ENCODE measurements at regions not wholly inside any gene's neighbourhood (a gene's known extent, or its start where the extent isn't known, plus 50 kb on each side); places are given as distances from the start of the nearest gene placed in this dataset.

- H3K4me3 Mint-ChIP-seq: no peak overlapping the region
- Histone ChIP-seq H3K4me1 (ENCODE audit: insufficient read depth) (peaks cover 7% of the 10 kb centered on the region), H3K27ac (ENCODE audit: low read depth) (no peak overlapping the region), H3K9me2 (ENCODE audit: insufficient read depth) (peaks cover 11% of the 10 kb centered on the region; the same call in 1 of the 2 replicates), H3K4me2 (no peak overlapping the region), H3K79me2 (replicated peaks; ENCODE audit: insufficient read depth) (no peaks in the 10 kb centered on the region), H3K4me3 (no peak overlapping the region), H3K36me3 (ENCODE audit: insufficient read depth) (no peaks in the 10 kb centered on the region), H3F3A (replicated peaks; ENCODE audit: low read depth) (no peaks in the 10 kb centered on the region), H2AFZ (no peak overlapping the region), H3K27me3 (ENCODE audit: insufficient read depth) (no peaks in the 10 kb centered on the region), H4K20me1 (replicated peaks; ENCODE audit: insufficient read depth) (no peaks in the 10 kb centered on the region)
- DNase-seq (ENCODE audit: low spot score): no peak
- no peaks in the 10 kb centered on the region for H3K36me3 Mint-ChIP-seq (ENCODE audit: low read depth)
- peaks cover 5% of the 10 kb centered on the region for H3K27me3 Mint-ChIP-seq (ENCODE audit: insufficient read depth, low read depth, poor library complexity)
- no peak for ATAC-seq
- no peak overlapping the region for H3K27ac Mint-ChIP-seq
- H3K4me1 Mint-ChIP-seq: peaks cover 7% of the 10 kb centered on the region; the same call in 1 of the 3 replicates
- no peak for TF ChIP-seq CREB1 (CRISPR knock-in tag; IDR thresholded peaks at IDR 0.05; ENCODE audit: low read depth)
- no peak for TF ChIP-seq NANOG (IDR thresholded peaks at IDR 0.05; ENCODE audit: borderline replicate concordance)
- TF ChIP-seq JUNB (IDR thresholded peaks at IDR 0.05; ENCODE audit: unreplicated experiment): no peak
- no peak for TF ChIP-seq EZH2phosphoT487 (IDR thresholded peaks at IDR 0.05; ENCODE audit: unreplicated experiment)
- no peak for TF ChIP-seq ZNF114 (CRISPR knock-in tag; IDR thresholded peaks at IDR 0.05)
- TF ChIP-seq EZH2 (IDR thresholded peaks at IDR 0.05; ENCODE audit: low read depth, unreplicated experiment): no peak
- no peak for TF ChIP-seq ETS1 (IDR thresholded peaks at IDR 0.05)
- no peak for TF ChIP-seq ZNF331 (CRISPR knock-in tag; IDR thresholded peaks at IDR 0.05; ENCODE audit: low read depth)
- no peak for TF ChIP-seq REST (IDR thresholded peaks at IDR 0.05; ENCODE audit: unreplicated experiment)
- no peak for TF ChIP-seq ZNF462 (CRISPR knock-in tag; IDR thresholded peaks at IDR 0.05)
- TF ChIP-seq CTCF (conservative IDR thresholded peaks at IDR 0.05; ENCODE audit: low read depth in 2 of 2): no peak
- no peak for TF ChIP-seq STAT1 (IDR thresholded peaks at IDR 0.05; ENCODE audit: unreplicated experiment)
- no peak for TF ChIP-seq POLR2AphosphoS5 (IDR thresholded peaks at IDR 0.05; ENCODE audit: low read depth)
- H3K9me3 Mint-ChIP-seq: no peaks in the 10 kb centered on the region
Observed at GRCh38 chr5:37916525-37916924, 76.7 kb upstream of the GDNF start.
